ENCODE measurements at regions not wholly inside any gene's neighbourhood (a gene's known extent, or its start where the extent isn't known, plus 50 kb on each side); places are given as distances from the start of the nearest gene placed in this dataset.

DNA sequence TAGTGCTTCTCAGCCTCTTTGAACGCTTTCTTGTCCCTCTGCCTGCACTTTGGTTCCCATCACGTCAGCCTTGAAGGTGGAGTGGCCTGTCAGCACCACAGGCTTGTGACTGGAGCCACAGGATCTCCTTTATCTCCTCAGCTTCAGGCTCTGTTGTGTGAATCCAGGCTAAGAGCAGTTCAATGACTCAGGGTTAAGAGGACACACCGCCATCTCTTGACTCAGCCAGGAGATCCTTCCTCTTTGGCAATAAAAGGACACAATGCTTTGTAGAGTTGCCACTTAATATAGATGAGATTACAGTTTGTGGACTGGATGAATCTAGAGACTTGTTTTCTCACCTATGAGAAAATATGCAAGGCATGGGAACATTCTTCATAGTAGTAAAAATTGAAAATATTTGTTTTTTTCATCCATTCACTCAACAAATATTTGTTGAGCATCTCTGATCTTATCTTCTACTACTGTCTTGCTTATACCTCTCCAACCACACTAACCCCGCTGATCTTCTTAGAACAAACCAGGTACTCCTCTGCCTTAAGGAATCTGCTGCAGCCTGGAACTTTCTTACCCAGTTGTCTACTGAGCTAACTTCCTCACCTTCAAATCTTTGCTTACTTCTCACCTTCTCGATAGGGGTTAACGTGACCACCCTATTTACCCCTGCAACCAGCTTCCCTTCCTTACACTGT is 62.3 kb downstream of the UCHL1 start:
- TF ChIP-seq EP300 (IDR thresholded peaks at IDR 0.05) = no peak
- no peak for TF ChIP-seq POLR2A (IDR thresholded peaks at IDR 0.05)
- TF ChIP-seq, protein P1, sequence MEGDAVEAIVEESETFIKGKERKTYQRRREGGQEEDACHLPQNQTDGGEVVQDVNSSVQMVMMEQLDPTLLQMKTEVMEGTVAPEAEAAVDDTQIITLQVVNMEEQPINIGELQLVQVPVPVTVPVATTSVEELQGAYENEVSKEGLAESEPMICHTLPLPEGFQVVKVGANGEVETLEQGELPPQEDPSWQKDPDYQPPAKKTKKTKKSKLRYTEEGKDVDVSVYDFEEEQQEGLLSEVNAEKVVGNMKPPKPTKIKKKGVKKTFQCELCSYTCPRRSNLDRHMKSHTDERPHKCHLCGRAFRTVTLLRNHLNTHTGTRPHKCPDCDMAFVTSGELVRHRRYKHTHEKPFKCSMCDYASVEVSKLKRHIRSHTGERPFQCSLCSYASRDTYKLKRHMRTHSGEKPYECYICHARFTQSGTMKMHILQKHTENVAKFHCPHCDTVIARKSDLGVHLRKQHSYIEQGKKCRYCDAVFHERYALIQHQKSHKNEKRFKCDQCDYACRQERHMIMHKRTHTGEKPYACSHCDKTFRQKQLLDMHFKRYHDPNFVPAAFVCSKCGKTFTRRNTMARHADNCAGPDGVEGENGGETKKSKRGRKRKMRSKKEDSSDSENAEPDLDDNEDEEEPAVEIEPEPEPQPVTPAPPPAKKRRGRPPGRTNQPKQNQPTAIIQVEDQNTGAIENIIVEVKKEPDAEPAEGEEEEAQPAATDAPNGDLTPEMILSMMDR (IDR thresholded peaks at IDR 0.05) = no peak
- whole genome bisulfite sequencing, 2 donors = 84 to 94% methylated on average over 6 of the region's 6 CpGs
- no peaks in the 10 kb centered on the region for H3K27me3 ChIP-seq
- no peak overlapping the region for H3K27ac ChIP-seq
- H3K4me1 ChIP-seq = no peaks in the 10 kb centered on the region
- no peaks in the 10 kb centered on the region for H3K9me3 ChIP-seq
- DNase-seq (ENCODE audit: low spot score in 2 of 2) = no peak
- H3K36me3 ChIP-seq = no peaks in the 10 kb centered on the region
- H3K4me3 ChIP-seq = no peak overlapping the region

DNA sequence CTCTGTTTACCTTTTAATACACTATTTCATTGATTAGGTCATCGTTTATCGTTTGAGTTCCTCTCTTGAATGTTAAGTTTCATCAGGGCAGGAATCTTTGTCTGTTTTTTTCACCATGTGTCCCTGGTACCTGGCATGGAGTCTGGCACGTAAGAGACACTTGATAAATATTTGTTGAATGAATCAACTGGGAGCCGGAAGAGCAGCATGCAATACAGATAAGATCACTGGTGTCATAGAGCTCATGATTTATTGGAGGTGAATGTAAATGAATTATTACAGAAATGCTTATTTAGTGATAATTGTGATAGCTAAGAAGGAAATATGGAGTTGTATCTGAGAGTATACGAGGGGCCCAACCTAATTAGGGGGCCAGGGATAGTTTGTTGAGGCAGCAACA is 62.8 kb downstream of the UCHL1 start:
- 71 to 78% methylated on average over 5 of the region's 5 CpGs for WGBS, 2 donors
- DNase-seq (ENCODE audit: low spot score in 2 of 2) = no peak
- Histone ChIP-seq H3K27ac (no peak overlapping the region), H3K9me3 (no peaks in the 10 kb centered on the region), H3K4me3 (no peak overlapping the region), H3K4me1 (no peaks in the 10 kb centered on the region), H3K36me3 (no peaks in the 10 kb centered on the region), H3K27me3 (no peaks in the 10 kb centered on the region)
- TF ChIP-seq, protein P1 (IDR thresholded peaks at IDR 0.05) = no peak
- TF ChIP-seq POLR2A (IDR thresholded peaks at IDR 0.05) (no peak), EP300 (IDR thresholded peaks at IDR 0.05) (no peak)

DNA sequence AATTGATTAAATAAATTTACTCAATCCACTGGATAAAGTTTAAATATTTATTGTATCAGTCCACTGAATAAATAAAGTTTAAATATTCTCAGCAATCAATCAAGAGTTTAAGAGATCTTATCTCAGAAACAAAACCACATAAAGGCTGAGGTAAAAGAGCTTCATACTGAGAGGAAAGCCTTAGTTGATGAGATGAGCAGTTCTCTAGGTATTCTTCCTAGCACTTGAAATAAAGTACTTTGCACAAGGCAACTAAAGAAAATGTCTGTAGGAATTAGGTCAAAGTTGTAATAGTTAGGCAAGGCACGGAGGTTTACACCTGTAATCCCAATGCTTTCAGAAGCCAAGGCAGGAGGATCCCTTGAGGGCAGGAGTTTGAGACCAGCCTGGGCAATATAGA is 63.5 kb downstream of the UCHL1 start:
- Histone ChIP-seq H3K27me3 (no peaks in the 10 kb centered on the region), H3K9me3 (no peaks in the 10 kb centered on the region), H3K4me1 (no peaks in the 10 kb centered on the region), H3K27ac (no peak overlapping the region), H3K36me3 (no peaks in the 10 kb centered on the region), H3K4me3 (no peak overlapping the region)
- TF ChIP-seq EP300 (IDR thresholded peaks at IDR 0.05) (no peak), POLR2A (IDR thresholded peaks at IDR 0.05) (no peak)
- TF ChIP-seq, protein P1 (IDR thresholded peaks at IDR 0.05) = no peak
- no peak for DNase-seq (ENCODE audit: low spot score in 2 of 2)
- WGBS, 2 donors = 91 to 96% methylated on average over 1 of the region's 1 CpG

DNA sequence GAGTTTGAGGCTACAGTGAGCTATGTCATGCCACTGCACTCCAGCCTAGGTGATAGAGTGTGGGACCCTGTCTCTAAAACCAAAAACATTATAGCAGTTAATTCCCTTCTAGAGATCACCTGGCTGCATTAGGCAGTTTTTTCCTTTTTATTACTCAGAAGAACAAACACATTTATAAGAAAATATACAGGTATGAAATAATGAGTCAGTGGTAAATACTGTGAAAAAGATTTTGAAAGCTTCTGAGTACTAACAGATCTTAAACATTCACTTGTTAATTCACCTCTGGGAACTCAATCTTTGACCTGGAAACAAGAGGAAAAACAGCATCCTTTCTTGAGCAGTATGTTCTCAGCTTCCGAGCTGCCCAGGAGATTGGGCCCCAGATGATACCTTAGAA is 64.1 kb downstream of the UCHL1 start:
- H3K27me3 ChIP-seq = no peaks in the 10 kb centered on the region
- no peaks in the 10 kb centered on the region for H3K36me3 ChIP-seq
- no peak for DNase-seq (ENCODE audit: low spot score in 2 of 2)
- no peaks in the 10 kb centered on the region for H3K9me3 ChIP-seq
- whole genome bisulfite sequencing, 2 donors = 76 to 86% methylated on average over 1 of the region's 1 CpG
- H3K4me3 ChIP-seq = no peak overlapping the region
- H3K4me1 ChIP-seq = no peaks in the 10 kb centered on the region
- H3K27ac ChIP-seq = no peak overlapping the region
- no peak for TF ChIP-seq POLR2A (IDR thresholded peaks at IDR 0.05)
- TF ChIP-seq, protein P1 (IDR thresholded peaks at IDR 0.05) = no peak
- no peak for TF ChIP-seq EP300 (IDR thresholded peaks at IDR 0.05)

DNA sequence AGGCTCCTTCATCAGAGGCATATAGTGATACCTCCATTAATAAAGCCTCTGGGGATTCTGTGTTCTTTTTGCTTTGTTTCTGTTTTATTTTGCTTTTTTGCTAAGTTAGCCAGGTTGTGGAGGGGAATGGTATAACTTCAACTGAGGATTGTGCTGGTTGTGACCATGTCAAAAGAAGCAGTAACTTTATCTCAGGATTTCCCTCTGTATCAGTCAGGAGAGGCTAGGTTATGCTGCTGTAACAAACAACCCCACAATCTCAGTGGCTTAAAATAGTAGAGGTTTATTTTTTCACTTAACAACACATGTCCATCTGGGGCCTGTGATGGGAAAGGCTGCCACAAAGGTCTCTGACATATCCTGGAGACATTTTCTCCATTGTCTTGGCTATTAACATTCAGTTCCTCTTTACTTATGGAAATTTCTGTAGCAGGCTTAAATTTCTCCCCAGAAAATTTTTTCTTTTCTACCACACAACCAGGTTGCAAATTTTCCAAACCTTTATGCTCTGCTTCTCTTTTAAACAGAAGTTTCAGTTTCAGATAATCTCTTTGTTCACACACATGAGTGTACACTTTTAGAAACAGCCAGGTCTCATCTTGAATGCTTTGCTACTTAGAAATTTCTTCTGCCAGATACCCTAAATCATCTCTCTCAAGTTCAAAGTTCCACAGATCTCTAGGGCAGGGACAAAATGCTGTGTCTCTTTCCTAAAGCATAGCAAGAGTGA is 64.7 kb downstream of the UCHL1 start:
- no peaks in the 10 kb centered on the region for H3K4me1 ChIP-seq
- no peaks in the 10 kb centered on the region for H3K36me3 ChIP-seq
- H3K4me3 ChIP-seq = no peak overlapping the region
- TF ChIP-seq, protein P1 (IDR thresholded peaks at IDR 0.05) = no peak
- TF ChIP-seq POLR2A (IDR thresholded peaks at IDR 0.05) (no peak), EP300 (IDR thresholded peaks at IDR 0.05) (no peak)
- no peak overlapping the region for H3K27ac ChIP-seq
- no peak for DNase-seq (ENCODE audit: low spot score in 2 of 2)
- no peaks in the 10 kb centered on the region for H3K9me3 ChIP-seq
- H3K27me3 ChIP-seq = no peaks in the 10 kb centered on the region
